ENCODE measurements at regions not wholly inside any gene's neighbourhood (a gene's known extent, or its start where the extent isn't known, plus 50 kb on each side); places are given as distances from the start of the nearest gene placed in this dataset.

GRCh38 chr1:69258842-69259241, 308.9 kb upstream of the LRRC7 start:
- Histone ChIP-seq H3K4me1 (ENCODE audit: control insufficient read depth in 5 of 5, insufficient read depth in 5 of 5, low read length in 5 of 5) (peaks cover 0 to 4% (median 0%) of the 10 kb centered on the region in 5 donors), H3K9ac (ENCODE audit: insufficient read depth in 1 of 2, low read length in 2 of 2) (no peak overlapping the region), H3K27me3 (ENCODE audit: control insufficient read depth in 3 of 3, insufficient read depth in 3 of 3, low read length in 2 of 3) (no peaks in the 10 kb centered on the region), H3K27ac (ENCODE audit: low read depth in 1 of 2, low read length in 1 of 2) (no peak overlapping the region), H3K4me3 (no peak overlapping the region), H3K9me3 (ENCODE audit: control insufficient read depth in 4 of 4, insufficient read depth in 3 of 4, low read length in 3 of 4) (no peaks in the 10 kb centered on the region), H3K36me3 (ENCODE audit: control insufficient read depth in 4 of 4, insufficient read depth in 4 of 4, low read length in 4 of 4) (no peaks in the 10 kb centered on the region)
- WGBS, 2 donors: 37 to 59% methylated on average over 1 of the region's 1 CpG
- DNase-seq (no peak), ATAC-seq (ENCODE audit: insufficient read depth, low FRiP score) (no peak)
- TF ChIP-seq, protein P1, sequence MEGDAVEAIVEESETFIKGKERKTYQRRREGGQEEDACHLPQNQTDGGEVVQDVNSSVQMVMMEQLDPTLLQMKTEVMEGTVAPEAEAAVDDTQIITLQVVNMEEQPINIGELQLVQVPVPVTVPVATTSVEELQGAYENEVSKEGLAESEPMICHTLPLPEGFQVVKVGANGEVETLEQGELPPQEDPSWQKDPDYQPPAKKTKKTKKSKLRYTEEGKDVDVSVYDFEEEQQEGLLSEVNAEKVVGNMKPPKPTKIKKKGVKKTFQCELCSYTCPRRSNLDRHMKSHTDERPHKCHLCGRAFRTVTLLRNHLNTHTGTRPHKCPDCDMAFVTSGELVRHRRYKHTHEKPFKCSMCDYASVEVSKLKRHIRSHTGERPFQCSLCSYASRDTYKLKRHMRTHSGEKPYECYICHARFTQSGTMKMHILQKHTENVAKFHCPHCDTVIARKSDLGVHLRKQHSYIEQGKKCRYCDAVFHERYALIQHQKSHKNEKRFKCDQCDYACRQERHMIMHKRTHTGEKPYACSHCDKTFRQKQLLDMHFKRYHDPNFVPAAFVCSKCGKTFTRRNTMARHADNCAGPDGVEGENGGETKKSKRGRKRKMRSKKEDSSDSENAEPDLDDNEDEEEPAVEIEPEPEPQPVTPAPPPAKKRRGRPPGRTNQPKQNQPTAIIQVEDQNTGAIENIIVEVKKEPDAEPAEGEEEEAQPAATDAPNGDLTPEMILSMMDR (IDR thresholded peaks at IDR 0.05; ENCODE audit: control extremely low read depth, extremely low read depth): no peak

- Histone ChIP-seq H3K4me3 (no peak overlapping the region), H3K9ac (ENCODE audit: insufficient read depth in 1 of 2, low read length in 2 of 2) (no peak overlapping the region), H3K9me3 (ENCODE audit: control insufficient read depth in 4 of 4, insufficient read depth in 3 of 4, low read length in 3 of 4) (no peaks in the 10 kb centered on the region), H3K4me1 (ENCODE audit: control insufficient read depth in 5 of 5, insufficient read depth in 5 of 5, low read length in 5 of 5) (peaks cover 0 to 15% (median 3%) of the 10 kb centered on the region in 5 donors), H3K36me3 (ENCODE audit: control insufficient read depth in 4 of 4, insufficient read depth in 4 of 4, low read length in 4 of 4) (no peaks in the 10 kb centered on the region), H3K27ac (ENCODE audit: low read depth in 1 of 2, low read length in 1 of 2) (no peak overlapping the region), H3K27me3 (ENCODE audit: control insufficient read depth in 3 of 3, insufficient read depth in 3 of 3, low read length in 2 of 3) (no peaks in the 10 kb centered on the region)
- DNase-seq (peak; percentile 74 to 94 (median 91)), ATAC-seq (ENCODE audit: insufficient read depth, low FRiP score) (no peak)
- WGBS, 2 donors: 47 to 60% methylated on average over 3 of the region's 3 CpGs
- TF ChIP-seq, protein P1 (IDR thresholded peaks at IDR 0.05; ENCODE audit: control extremely low read depth, extremely low read depth): no peak
Observed at GRCh38 chr1:69263921-69264391, 303.8 kb upstream of the LRRC7 start.

- H3K36me3 ChIP-seq (ENCODE audit: control insufficient read depth in 4 of 4, insufficient read depth in 4 of 4, low read length in 4 of 4): no peaks in the 10 kb centered on the region
- H3K9me3 ChIP-seq (ENCODE audit: control insufficient read depth in 4 of 4, insufficient read depth in 3 of 4, low read length in 3 of 4): no peaks in the 10 kb centered on the region
- H3K4me1 ChIP-seq (ENCODE audit: control insufficient read depth in 5 of 5, insufficient read depth in 5 of 5, low read length in 5 of 5): peaks cover 0 to 8% (median 1%) of the 10 kb centered on the region in 5 donors
- no peaks in the 10 kb centered on the region for H3K27me3 ChIP-seq (ENCODE audit: control insufficient read depth in 3 of 3, insufficient read depth in 3 of 3, low read length in 2 of 3)
- H3K27ac ChIP-seq (ENCODE audit: low read depth in 1 of 2, low read length in 1 of 2): no peak overlapping the region
- DNase-seq (peak in 2 of 3 donors; percentile 23 to 28), ATAC-seq (ENCODE audit: insufficient read depth, low FRiP score) (no peak)
- no peak overlapping the region for H3K9ac ChIP-seq (ENCODE audit: insufficient read depth in 1 of 2, low read length in 2 of 2)
- TF ChIP-seq, protein P1 (IDR thresholded peaks at IDR 0.05; ENCODE audit: control extremely low read depth, extremely low read depth): no peak
- WGBS, 2 donors: 69 to 79% methylated on average over 2 of the region's 2 CpGs
- no peak overlapping the region for H3K4me3 ChIP-seq
Observed at GRCh38 chr1:69269491-69269890, 298.2 kb upstream of the LRRC7 start.

DNA sequence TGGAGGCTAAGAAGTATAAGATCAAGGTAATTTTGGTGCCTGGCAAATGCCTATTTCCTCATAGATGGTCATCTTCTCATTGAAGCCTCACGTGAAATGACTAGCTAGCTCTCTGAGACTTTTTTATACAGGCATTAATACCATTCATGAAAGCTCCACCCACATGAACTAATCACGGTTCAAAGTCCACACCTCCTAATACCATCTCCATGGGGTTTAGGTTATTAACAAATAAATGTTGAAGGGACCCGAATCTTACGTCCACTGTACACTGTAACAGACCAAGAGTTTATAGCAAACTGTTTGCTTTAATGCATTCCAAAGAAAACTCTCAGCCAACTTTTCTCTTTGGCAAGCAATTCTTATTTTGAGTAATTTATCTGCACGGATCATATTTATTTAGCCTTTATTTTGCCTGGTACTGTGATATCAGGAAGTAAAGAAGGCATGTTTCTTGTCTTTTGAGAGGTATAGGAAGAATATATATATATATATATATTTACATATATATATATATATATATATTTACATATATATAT, 296.1 kb upstream of the LRRC7 start:
- TF ChIP-seq, protein P1 (IDR thresholded peaks at IDR 0.05; ENCODE audit: control extremely low read depth, extremely low read depth): no peak
- Histone ChIP-seq H3K27ac (ENCODE audit: low read depth in 1 of 2, low read length in 1 of 2) (no peak overlapping the region), H3K9ac (ENCODE audit: insufficient read depth in 1 of 2, low read length in 2 of 2) (no peak overlapping the region), H3K27me3 (ENCODE audit: control insufficient read depth in 3 of 3, insufficient read depth in 3 of 3, low read length in 2 of 3) (no peaks in the 10 kb centered on the region), H3K9me3 (ENCODE audit: control insufficient read depth in 4 of 4, insufficient read depth in 3 of 4, low read length in 3 of 4) (no peaks in the 10 kb centered on the region), H3K36me3 (ENCODE audit: control insufficient read depth in 4 of 4, insufficient read depth in 4 of 4, low read length in 4 of 4) (no peaks in the 10 kb centered on the region), H3K4me3 (no peak overlapping the region), H3K4me1 (ENCODE audit: control insufficient read depth in 5 of 5, insufficient read depth in 5 of 5, low read length in 5 of 5) (peaks cover 0 to 4% (median 0%) of the 10 kb centered on the region in 5 donors)
- DNase-seq: peak in 2 of 3 donors; percentile 76 to 81
- no peak for ATAC-seq (ENCODE audit: insufficient read depth, low FRiP score)
- 61 to 80% methylated on average over 5 of the region's 5 CpGs for WGBS, 2 donors
